ENCODE measurements at regions not wholly inside any gene's neighbourhood (a gene's known extent, or its start where the extent isn't known, plus 50 kb on each side); places are given as distances from the start of the nearest gene placed in this dataset.

DNA sequence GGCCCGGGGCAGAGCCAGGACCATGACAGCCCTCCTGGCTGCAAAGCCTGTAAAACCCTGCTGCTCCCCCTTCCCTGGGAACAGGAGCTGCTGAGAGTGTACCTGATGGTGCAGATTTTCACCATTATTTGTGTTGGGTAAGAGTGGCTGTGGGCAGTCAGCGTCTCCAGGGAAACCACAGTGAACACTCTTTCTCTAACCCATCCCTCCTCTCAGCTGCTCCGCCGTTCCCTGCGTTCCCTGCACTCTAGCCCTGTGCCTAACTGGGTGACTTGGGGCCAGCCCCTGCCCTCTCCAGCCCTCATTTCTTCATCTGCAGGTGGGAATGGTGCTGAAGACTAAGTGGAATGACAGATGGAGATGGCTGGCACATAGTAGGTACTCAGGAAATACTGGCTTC lies 75.9 kb upstream of the PCBD1 start:
- TF ChIP-seq SMC3 (IDR thresholded peaks at IDR 0.05; ENCODE audit: low read depth, low read length): no peak
- no peak for TF ChIP-seq RCOR1 (IDR thresholded peaks at IDR 0.05; ENCODE audit: low read length)
